OCI-LY7 (cell line): ENCODE measurements at regions not wholly inside any gene's neighbourhood (a gene's known extent, or its start where the extent isn't known, plus 50 kb on each side); places are given as distances from the start of the nearest gene placed in this dataset.
"Not testable (repeated sequence)": the region's sequence is repeated elsewhere in the genome, so short reads cannot be mapped to it uniquely, and the experiment has no call there.

Experiments used
- EZH2phosphoT487 ChIP-seq: fragments of 200-600 bp; sonication (generic); IDR thresholded peaks from 2 replicates; pipeline ENCODE4 v1.6.1; 2018; ENCODE audit warnings: low read depth, borderline replicate concordance, mild to moderate bottlenecking, mixed run types, antibody characterized with exemption, low read length, moderate library complexity, mixed read lengths
- TF ChIP-seq, protein P1 (sequence below): fragments of 200-600 bp; sonication (generic); conservative IDR thresholded peaks from 2 replicates; pipeline ENCODE4 v1.5.1; 2014; ENCODE audit warnings: mild to moderate bottlenecking, antibody characterized with exemption, low read length, moderate library complexity, mixed read lengths

DNA sequence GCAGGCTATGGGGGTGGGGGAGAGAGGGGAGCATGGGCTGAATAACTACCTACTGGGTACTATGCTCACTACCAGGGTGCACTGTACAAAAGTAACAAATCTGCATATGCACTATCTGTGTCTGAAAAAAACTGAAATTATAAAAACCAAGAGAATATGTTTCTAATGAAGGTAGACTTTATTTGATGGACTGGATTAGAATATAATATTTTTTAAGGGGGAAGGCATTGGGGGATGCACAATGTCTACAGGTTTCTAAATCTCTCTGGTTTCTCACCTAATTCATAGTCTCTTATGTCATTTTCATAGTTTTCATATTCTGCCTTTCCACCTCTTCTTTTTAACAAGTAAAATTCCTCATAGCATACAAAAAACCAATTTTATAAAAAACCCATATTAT is 200.8 kb upstream of the C1QTNF3 start:
- TF ChIP-seq, protein P1, sequence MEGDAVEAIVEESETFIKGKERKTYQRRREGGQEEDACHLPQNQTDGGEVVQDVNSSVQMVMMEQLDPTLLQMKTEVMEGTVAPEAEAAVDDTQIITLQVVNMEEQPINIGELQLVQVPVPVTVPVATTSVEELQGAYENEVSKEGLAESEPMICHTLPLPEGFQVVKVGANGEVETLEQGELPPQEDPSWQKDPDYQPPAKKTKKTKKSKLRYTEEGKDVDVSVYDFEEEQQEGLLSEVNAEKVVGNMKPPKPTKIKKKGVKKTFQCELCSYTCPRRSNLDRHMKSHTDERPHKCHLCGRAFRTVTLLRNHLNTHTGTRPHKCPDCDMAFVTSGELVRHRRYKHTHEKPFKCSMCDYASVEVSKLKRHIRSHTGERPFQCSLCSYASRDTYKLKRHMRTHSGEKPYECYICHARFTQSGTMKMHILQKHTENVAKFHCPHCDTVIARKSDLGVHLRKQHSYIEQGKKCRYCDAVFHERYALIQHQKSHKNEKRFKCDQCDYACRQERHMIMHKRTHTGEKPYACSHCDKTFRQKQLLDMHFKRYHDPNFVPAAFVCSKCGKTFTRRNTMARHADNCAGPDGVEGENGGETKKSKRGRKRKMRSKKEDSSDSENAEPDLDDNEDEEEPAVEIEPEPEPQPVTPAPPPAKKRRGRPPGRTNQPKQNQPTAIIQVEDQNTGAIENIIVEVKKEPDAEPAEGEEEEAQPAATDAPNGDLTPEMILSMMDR = not testable (repeated sequence)
- not testable (repeated sequence) for TF ChIP-seq EZH2phosphoT487
